ENCODE measurements at regions not wholly inside any gene's neighbourhood (a gene's known extent, or its start where the extent isn't known, plus 50 kb on each side); places are given as distances from the start of the nearest gene placed in this dataset.

DNA sequence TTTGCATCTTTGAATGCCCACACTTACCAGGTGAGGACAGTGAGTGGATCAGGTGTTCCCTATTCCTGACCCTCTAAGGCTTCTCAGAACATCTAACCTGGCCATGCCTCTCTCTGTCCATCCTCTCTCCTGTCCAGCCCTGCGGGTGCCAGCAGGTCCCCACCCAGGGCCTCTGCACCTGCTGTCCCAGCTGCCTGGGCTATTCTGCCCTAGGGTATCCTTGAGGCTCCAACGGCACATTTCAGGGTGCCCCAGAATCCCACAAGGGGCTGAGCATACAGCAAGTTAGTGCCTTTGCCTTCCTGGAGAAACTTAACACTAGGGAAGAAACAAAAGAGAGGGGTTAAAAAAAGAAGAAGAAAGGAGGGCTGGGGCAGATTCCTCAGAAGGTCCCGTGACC lies 107.4 kb downstream of the UNCX start:
- TF ChIP-seq, protein P1, sequence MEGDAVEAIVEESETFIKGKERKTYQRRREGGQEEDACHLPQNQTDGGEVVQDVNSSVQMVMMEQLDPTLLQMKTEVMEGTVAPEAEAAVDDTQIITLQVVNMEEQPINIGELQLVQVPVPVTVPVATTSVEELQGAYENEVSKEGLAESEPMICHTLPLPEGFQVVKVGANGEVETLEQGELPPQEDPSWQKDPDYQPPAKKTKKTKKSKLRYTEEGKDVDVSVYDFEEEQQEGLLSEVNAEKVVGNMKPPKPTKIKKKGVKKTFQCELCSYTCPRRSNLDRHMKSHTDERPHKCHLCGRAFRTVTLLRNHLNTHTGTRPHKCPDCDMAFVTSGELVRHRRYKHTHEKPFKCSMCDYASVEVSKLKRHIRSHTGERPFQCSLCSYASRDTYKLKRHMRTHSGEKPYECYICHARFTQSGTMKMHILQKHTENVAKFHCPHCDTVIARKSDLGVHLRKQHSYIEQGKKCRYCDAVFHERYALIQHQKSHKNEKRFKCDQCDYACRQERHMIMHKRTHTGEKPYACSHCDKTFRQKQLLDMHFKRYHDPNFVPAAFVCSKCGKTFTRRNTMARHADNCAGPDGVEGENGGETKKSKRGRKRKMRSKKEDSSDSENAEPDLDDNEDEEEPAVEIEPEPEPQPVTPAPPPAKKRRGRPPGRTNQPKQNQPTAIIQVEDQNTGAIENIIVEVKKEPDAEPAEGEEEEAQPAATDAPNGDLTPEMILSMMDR (IDR thresholded peaks at IDR 0.05) = no peak
- TF ChIP-seq POLR2A (IDR thresholded peaks at IDR 0.05) = no peak
